ENCODE measurements at regions not wholly inside any gene's neighbourhood (a gene's known extent, or its start where the extent isn't known, plus 50 kb on each side); places are given as distances from the start of the nearest gene placed in this dataset.

DNA sequence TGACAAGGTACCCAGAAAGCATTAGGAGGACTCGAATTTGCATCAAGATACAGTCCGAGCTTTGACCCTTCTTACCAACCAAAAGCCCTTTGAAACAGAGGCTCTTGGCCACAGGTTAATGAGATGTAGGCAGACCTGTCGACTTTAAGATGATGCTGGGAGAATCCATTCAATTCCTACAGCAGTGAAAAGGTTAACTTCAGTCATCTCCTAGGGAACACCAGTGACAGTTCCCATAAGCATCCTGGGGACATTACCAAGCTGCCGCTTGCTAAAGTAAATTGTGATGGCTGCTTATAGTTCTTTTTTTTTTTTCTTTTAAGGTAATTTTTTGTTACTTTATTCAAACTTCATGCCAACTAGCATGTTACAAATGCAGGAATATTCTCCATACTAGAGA, 379.3 kb downstream of the SOX11 start:
- H3K4me2 ChIP-seq: no peak overlapping the region
- no peak overlapping the region for H2AFZ ChIP-seq (ENCODE audit: low read depth)
- no peaks in the 10 kb centered on the region for H3K27me3 ChIP-seq (ENCODE audit: insufficient read depth)
- peaks cover 4 to 55% of the 10 kb centered on the region in 2 experiments; a peak in 3 of 4 replicates for H3K4me1 ChIP-seq (ENCODE audit: control insufficient read depth in 1 of 2, insufficient read depth in 2 of 2, low read depth in 1 of 2, low read length in 1 of 2)
- no peaks in the 10 kb centered on the region for H3K36me3 ChIP-seq (replicated peaks in 1 of 2; ENCODE audit: control insufficient read depth in 1 of 2, insufficient read depth in 2 of 2, low read length in 1 of 2)
- TF ChIP-seq CHD2 (IDR thresholded peaks at IDR 0.05; ENCODE audit: low read length, partially characterized antibody) (no peak), YY1 (IDR thresholded peaks at IDR 0.05; ENCODE audit: low read depth) (no peak), MXI1 (IDR thresholded peaks at IDR 0.05; ENCODE audit: low read depth, low read length) (no peak), NRF1 (IDR thresholded peaks at IDR 0.05; ENCODE audit: low read depth, low read length) (no peak), TEAD4 (IDR thresholded peaks at IDR 0.05; ENCODE audit: borderline replicate concordance, insufficient read depth) (no peak), RCOR1 (IDR thresholded peaks at IDR 0.05; ENCODE audit: low read length) (no peak)
- peak; percentile 21 for DNase-seq
- H3K79me2 ChIP-seq (ENCODE audit: insufficient read depth): no peaks in the 10 kb centered on the region
- no peaks in the 10 kb centered on the region for H3F3A ChIP-seq (replicated peaks; ENCODE audit: insufficient read depth)
- H3K4me3 ChIP-seq (ENCODE audit: low read depth in 2 of 2, low read length in 1 of 2): no peak overlapping the region
- no peaks in the 10 kb centered on the region for H3K9me3 ChIP-seq
- no peaks in the 10 kb centered on the region for H4K20me1 ChIP-seq (ENCODE audit: insufficient read depth)
- POLR2A ChIA-PET: interaction anchor here (0.6 kb wide), 1 partner anchor 377 kb away, joined by 3 read pairs; no protein-coding TSS in a partner anchor
- CTCF ChIA-PET: interaction anchor here (0.8 to 3.8 kb wide), 6 partner anchors 9 to 456 kb away, joined by 3 to 10 read pairs (median 4); no protein-coding TSS in a partner anchor
- 59% methylated on average over 4 of the region's 4 CpGs for WGBS (ENCODE audit: low lambda C conversion rate)
- H3K9ac ChIP-seq: no peak overlapping the region
- H3K27ac ChIP-seq (ENCODE audit: low read depth in 2 of 2, low read length in 1 of 2): peak overlapping the region in 1 of 2 experiments; percentile 99; a peak in 1 of 4 replicates
- no peaks in the 10 kb centered on the region for H3K9me2 ChIP-seq

DNA sequence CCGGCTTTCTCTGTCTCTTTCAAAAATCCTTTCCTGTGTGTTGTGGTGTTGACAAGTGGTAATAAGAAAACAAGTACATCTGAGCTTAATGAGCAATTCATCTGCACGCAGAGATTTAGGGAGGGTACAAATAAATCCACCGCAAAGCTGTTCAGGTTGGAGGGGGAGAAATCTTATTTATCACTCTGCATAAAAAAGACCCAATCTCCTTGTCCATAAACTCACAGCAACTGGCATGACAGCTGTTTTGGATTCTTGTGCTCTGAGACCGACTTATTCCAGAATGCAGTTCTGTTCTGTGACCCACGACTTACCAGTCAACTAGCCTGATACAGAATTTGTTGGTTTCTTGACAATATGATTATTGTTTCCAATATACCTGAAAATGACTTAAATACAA, 380.1 kb downstream of the SOX11 start:
- H3K27me3 ChIP-seq (ENCODE audit: insufficient read depth): no peaks in the 10 kb centered on the region
- peak overlapping the region; percentile 90; the same call in 1 of the 2 replicates for H2AFZ ChIP-seq (ENCODE audit: low read depth)
- CTCF ChIA-PET: interaction anchor here (1.0 to 1.4 kb wide), 4 partner anchors 10 to 678 kb away, joined by 3 to 4 read pairs (median 4); no protein-coding TSS in a partner anchor
- TF ChIP-seq, protein P1, sequence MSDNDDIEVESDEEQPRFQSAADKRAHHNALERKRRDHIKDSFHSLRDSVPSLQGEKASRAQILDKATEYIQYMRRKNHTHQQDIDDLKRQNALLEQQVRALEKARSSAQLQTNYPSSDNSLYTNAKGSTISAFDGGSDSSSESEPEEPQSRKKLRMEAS (IDR thresholded peaks at IDR 0.05; ENCODE audit: low read depth): no peak
- TF ChIP-seq FOXJ3 (CRISPR knock-in tag; IDR thresholded peaks at IDR 0.05) (no peak), GATA2 (CRISPR knock-in tag; IDR thresholded peaks at IDR 0.05) (no peak), GABPA (IDR thresholded peaks at IDR 0.05; ENCODE audit: low read depth) (no peak), RFX5 (IDR thresholded peaks at IDR 0.05; ENCODE audit: low read length) (no peak), RXRA (IDR thresholded peaks at IDR 0.05; ENCODE audit: borderline replicate concordance, low read depth) (no peak), SIN3A (IDR thresholded peaks at IDR 0.05; ENCODE audit: borderline replicate concordance, low read depth, low read length) (no peak), JUND (IDR thresholded peaks at IDR 0.05) (no peak), CHD2 (IDR thresholded peaks at IDR 0.05; ENCODE audit: low read length, partially characterized antibody) (no peak), FOXM1 (IDR thresholded peaks at IDR 0.05; ENCODE audit: low read depth) (no peak)
- TF ChIP-seq, protein P2, sequence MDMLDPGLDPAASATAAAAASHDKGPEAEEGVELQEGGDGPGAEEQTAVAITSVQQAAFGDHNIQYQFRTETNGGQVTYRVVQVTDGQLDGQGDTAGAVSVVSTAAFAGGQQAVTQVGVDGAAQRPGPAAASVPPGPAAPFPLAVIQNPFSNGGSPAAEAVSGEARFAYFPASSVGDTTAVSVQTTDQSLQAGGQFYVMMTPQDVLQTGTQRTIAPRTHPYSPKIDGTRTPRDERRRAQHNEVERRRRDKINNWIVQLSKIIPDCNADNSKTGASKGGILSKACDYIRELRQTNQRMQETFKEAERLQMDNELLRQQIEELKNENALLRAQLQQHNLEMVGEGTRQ (IDR thresholded peaks at IDR 0.05; ENCODE audit: borderline replicate concordance, low read depth, low read length): no peak
- no peaks in the 10 kb centered on the region for H3K79me2 ChIP-seq (ENCODE audit: insufficient read depth)
- H3K9me3 ChIP-seq: no peaks in the 10 kb centered on the region
- DNase-seq: no peak
- H3K4me2 ChIP-seq: no peak overlapping the region
- no peaks in the 10 kb centered on the region for H3K36me3 ChIP-seq (replicated peaks in 1 of 2; ENCODE audit: control insufficient read depth in 1 of 2, insufficient read depth in 2 of 2, low read length in 1 of 2)
- no peaks in the 10 kb centered on the region for H3K9me2 ChIP-seq
- H3F3A ChIP-seq (replicated peaks; ENCODE audit: insufficient read depth): no peaks in the 10 kb centered on the region
- POLR2A ChIA-PET: interaction anchor here (0.6 kb wide), 1 partner anchor 378 kb away, joined by 3 read pairs; no protein-coding TSS in a partner anchor
- no peak overlapping the region for H3K9ac ChIP-seq
- no peak overlapping the region for H3K4me3 ChIP-seq (ENCODE audit: low read depth in 2 of 2, low read length in 1 of 2)
- peaks cover 4 to 57% of the 10 kb centered on the region in 2 experiments; a peak in 3 of 4 replicates for H3K4me1 ChIP-seq (ENCODE audit: control insufficient read depth in 1 of 2, insufficient read depth in 2 of 2, low read depth in 1 of 2, low read length in 1 of 2)
- H4K20me1 ChIP-seq (ENCODE audit: insufficient read depth): no peaks in the 10 kb centered on the region
- peak overlapping the region in 1 of 2 experiments; percentile 99; a peak in 2 of 4 replicates for H3K27ac ChIP-seq (ENCODE audit: low read depth in 2 of 2, low read length in 1 of 2)
- WGBS (ENCODE audit: low lambda C conversion rate): 52% methylated on average over 5 of the region's 5 CpGs

Measured in SK-N-SH (cell line).